ENCODE measurements at regions not wholly inside any gene's neighbourhood (a gene's known extent, or its start where the extent isn't known, plus 50 kb on each side); places are given as distances from the start of the nearest gene placed in this dataset.

DNA sequence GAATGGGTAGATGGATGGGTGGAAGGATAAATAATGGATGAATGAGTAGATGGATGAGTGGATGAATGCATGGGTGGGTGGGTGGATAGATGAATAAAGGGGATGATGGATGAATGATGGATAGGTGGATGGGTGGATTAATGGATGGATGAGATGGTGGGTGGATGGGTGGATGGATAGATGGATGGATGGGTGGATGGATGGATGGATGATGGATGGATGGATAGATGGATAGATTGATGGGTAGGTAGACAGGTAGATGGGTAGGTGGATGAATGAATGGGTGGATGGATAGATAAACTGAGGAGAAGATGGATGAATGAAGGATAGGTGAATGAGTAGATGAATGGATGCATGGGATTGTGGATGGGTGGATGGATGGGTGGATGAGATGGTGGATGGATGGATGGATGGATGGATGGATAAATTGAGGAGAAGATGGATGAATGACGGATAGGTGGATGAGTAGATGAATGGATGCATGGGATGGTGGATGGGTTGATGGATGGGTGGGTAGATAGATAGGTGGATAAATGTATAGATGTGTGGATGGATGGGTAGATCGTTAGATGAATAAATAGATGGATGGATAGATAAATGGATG is 331.3 kb downstream of the MN1 start:
- ATAC-seq (ENCODE audit: low read depth) (no peak), DNase-seq (no peak)
- Mint-ChIP-seq H3K4me3 (no peak overlapping the region), H3K4me1 (no peaks in the 10 kb centered on the region), H3K9me3 (ENCODE audit: insufficient read depth) (no peaks in the 10 kb centered on the region), H3K27me3 (peaks cover 3% of the 10 kb centered on the region), H3K27ac (no peak overlapping the region)
- H3K79me2 ChIP-seq (ENCODE audit: control insufficient read depth, insufficient read depth, low read length) = no peaks in the 10 kb centered on the region
- no peak overlapping the region for H3K4me2 ChIP-seq (replicated peaks; ENCODE audit: low read depth, low read length, poor library complexity, severe bottlenecking)
- no peaks in the 10 kb centered on the region for H3K9me3 ChIP-seq (ENCODE audit: control extremely low read depth in 1 of 3, control insufficient read depth in 2 of 3, insufficient read depth in 1 of 3, low read length in 2 of 3)
- no peak overlapping the region for H2AFZ ChIP-seq (ENCODE audit: insufficient read depth, low read depth, low read length, poor library complexity, severe bottlenecking)
- no peak overlapping the region for H3K9ac ChIP-seq (ENCODE audit: low read length)
- ChIA-PET CTCF (no interaction called here), POLR2A (no interaction called here)
- no peak overlapping the region for H3K27ac ChIP-seq (ENCODE audit: low read length in 2 of 2)
- intact Hi-C loops (cut with micrococcal nuclease) = no loop called here
- H3K4me1 ChIP-seq (ENCODE audit: control insufficient read depth in 2 of 2, insufficient read depth in 2 of 2, low read length in 2 of 2) = no peaks in the 10 kb centered on the region
- TF ChIP-seq, protein P1, sequence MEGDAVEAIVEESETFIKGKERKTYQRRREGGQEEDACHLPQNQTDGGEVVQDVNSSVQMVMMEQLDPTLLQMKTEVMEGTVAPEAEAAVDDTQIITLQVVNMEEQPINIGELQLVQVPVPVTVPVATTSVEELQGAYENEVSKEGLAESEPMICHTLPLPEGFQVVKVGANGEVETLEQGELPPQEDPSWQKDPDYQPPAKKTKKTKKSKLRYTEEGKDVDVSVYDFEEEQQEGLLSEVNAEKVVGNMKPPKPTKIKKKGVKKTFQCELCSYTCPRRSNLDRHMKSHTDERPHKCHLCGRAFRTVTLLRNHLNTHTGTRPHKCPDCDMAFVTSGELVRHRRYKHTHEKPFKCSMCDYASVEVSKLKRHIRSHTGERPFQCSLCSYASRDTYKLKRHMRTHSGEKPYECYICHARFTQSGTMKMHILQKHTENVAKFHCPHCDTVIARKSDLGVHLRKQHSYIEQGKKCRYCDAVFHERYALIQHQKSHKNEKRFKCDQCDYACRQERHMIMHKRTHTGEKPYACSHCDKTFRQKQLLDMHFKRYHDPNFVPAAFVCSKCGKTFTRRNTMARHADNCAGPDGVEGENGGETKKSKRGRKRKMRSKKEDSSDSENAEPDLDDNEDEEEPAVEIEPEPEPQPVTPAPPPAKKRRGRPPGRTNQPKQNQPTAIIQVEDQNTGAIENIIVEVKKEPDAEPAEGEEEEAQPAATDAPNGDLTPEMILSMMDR (IDR thresholded peaks at IDR 0.05) = no peak
- TF ChIP-seq EZH2 (IDR thresholded peaks at IDR 0.05; ENCODE audit: borderline replicate concordance, insufficient read depth, low read depth, low read length, poor library complexity, severe bottlenecking) = no peak
- H4K20me1 ChIP-seq (ENCODE audit: control insufficient read depth, insufficient read depth, low read length, poor library complexity, severe bottlenecking) = no peaks in the 10 kb centered on the region
- H3K27me3 ChIP-seq (replicated peaks in 1 of 4; ENCODE audit: control extremely low read depth in 1 of 4, control insufficient read depth in 3 of 4, insufficient read depth in 4 of 4, low read length in 3 of 4) = no peaks in the 10 kb centered on the region
- no peak overlapping the region for H3K4me3 ChIP-seq (ENCODE audit: control extremely low read depth in 1 of 5, extremely low read depth in 1 of 5, insufficient read depth in 1 of 5, low read depth in 2 of 5, low read length in 4 of 5)
- no peaks in the 10 kb centered on the region for H3K36me3 ChIP-seq (replicated peaks in 1 of 2; ENCODE audit: control extremely low read depth in 1 of 2, control insufficient read depth in 1 of 2, extremely low read depth in 1 of 2, insufficient read depth in 2 of 2, low read length in 1 of 2)
- 71% methylated on average over 2 of the region's 2 CpGs for WGBS (ENCODE audit: insufficient coverage)

DNA sequence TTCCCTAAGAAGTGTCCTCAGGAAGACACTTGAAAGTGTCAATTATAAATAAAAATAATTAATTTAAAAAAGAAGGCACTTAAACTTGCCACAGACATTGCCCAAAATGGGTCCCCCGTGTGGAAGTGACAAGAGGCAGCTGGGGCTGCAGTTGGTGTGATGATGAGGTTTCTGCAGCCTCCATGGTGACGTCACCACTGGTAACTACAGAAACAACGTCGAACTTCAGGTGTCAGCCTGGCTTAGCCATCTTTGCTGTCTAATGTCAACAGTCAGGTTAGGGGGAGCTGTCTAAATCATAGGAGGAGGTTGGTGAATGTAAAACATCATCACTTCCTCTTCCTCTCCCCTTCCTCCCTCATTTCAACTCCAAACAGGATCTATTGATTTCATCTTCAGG is 328.6 kb downstream of the MN1 start:
- ATAC-seq (ENCODE audit: low read depth) (no peak), DNase-seq (no peak)
- Histone ChIP-seq H3K27me3 (replicated peaks in 1 of 4; ENCODE audit: control extremely low read depth in 1 of 4, control insufficient read depth in 3 of 4, insufficient read depth in 4 of 4, low read length in 3 of 4) (peaks cover 0 to 2% (median 0%) of the 10 kb centered on the region in 4 experiments), H3K4me3 (ENCODE audit: control extremely low read depth in 1 of 5, extremely low read depth in 1 of 5, insufficient read depth in 1 of 5, low read depth in 2 of 5, low read length in 4 of 5) (no peak overlapping the region), H4K20me1 (ENCODE audit: control insufficient read depth, insufficient read depth, low read length, poor library complexity, severe bottlenecking) (no peaks in the 10 kb centered on the region), H3K27ac (ENCODE audit: low read length in 2 of 2) (no peak overlapping the region), H3K4me1 (ENCODE audit: control insufficient read depth in 2 of 2, insufficient read depth in 2 of 2, low read length in 2 of 2) (no peaks in the 10 kb centered on the region), H3K9me3 (ENCODE audit: control extremely low read depth in 1 of 3, control insufficient read depth in 2 of 3, insufficient read depth in 1 of 3, low read length in 2 of 3) (no peaks in the 10 kb centered on the region), H3K36me3 (replicated peaks in 1 of 2; ENCODE audit: control extremely low read depth in 1 of 2, control insufficient read depth in 1 of 2, extremely low read depth in 1 of 2, insufficient read depth in 2 of 2, low read length in 1 of 2) (no peaks in the 10 kb centered on the region), H3K79me2 (ENCODE audit: control insufficient read depth, insufficient read depth, low read length) (no peaks in the 10 kb centered on the region), H3K4me2 (replicated peaks; ENCODE audit: low read depth, low read length, poor library complexity, severe bottlenecking) (no peak overlapping the region), H3K9ac (ENCODE audit: low read length) (no peak overlapping the region), H2AFZ (ENCODE audit: insufficient read depth, low read depth, low read length, poor library complexity, severe bottlenecking) (no peak overlapping the region)
- Mint-ChIP-seq H3K27ac (no peak overlapping the region), H3K4me3 (no peak overlapping the region), H3K27me3 (peaks cover 3% of the 10 kb centered on the region), H3K4me1 (no peaks in the 10 kb centered on the region), H3K9me3 (ENCODE audit: insufficient read depth) (no peaks in the 10 kb centered on the region)
- TF ChIP-seq EZH2 (IDR thresholded peaks at IDR 0.05; ENCODE audit: borderline replicate concordance, insufficient read depth, low read depth, low read length, poor library complexity, severe bottlenecking) = no peak
- TF ChIP-seq, protein P1 (IDR thresholded peaks at IDR 0.05) = no peak
- ChIA-PET POLR2A (no interaction called here), CTCF (no interaction called here)
- 63% methylated on average over 1 of the region's 4 CpGs for WGBS (ENCODE audit: insufficient coverage)
- intact Hi-C loops (cut with micrococcal nuclease) = no loop called here
